ENCODE measurements at regions not wholly inside any gene's neighbourhood (a gene's known extent, or its start where the extent isn't known, plus 50 kb on each side); places are given as distances from the start of the nearest gene placed in this dataset.

- no peaks in the 10 kb centered on the region for H3K9me3 Mint-ChIP-seq
- no peaks in the 10 kb centered on the region for H3K4me1 Mint-ChIP-seq
- TF ChIP-seq CTCF (conservative IDR thresholded peaks at IDR 0.05) = no peak
- no peak overlapping the region for H3K4me3 Mint-ChIP-seq
- H3K36me3 Mint-ChIP-seq (ENCODE audit: low read depth) = no peaks in the 10 kb centered on the region
- no peak overlapping the region for H3K27ac Mint-ChIP-seq (ENCODE audit: unreplicated experiment)
- DNase-seq (ENCODE audit: low read depth, low spot score) = no peak
- H3K27me3 Mint-ChIP-seq (ENCODE audit: low read depth) = peaks cover 2% of the 10 kb centered on the region
Measured at GRCh38 chr4:1492651-1493539, 86.7 kb upstream of the NKX1-1 start.

DNA sequence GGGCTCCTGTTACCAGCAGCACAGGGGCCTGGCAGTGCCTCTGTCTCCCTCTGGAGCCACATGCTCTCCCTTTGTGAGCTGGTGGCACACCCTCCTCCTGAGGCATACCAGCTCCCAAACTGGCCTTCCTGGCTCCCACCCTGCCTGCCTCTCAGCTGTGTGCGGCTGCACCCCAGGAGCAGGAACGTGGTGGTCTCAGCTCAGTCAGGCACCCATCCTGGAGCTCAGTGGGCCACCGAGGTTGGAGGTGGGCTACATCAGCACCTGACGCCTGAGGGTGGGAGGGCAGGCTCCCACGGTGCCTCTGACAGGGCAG is 85.9 kb upstream of the NKX1-1 start:
- no peak overlapping the region for H3K27ac Mint-ChIP-seq (ENCODE audit: unreplicated experiment)
- no peaks in the 10 kb centered on the region for H3K36me3 Mint-ChIP-seq (ENCODE audit: low read depth)
- peaks cover 8% of the 10 kb centered on the region for H3K27me3 Mint-ChIP-seq (ENCODE audit: low read depth)

DNA sequence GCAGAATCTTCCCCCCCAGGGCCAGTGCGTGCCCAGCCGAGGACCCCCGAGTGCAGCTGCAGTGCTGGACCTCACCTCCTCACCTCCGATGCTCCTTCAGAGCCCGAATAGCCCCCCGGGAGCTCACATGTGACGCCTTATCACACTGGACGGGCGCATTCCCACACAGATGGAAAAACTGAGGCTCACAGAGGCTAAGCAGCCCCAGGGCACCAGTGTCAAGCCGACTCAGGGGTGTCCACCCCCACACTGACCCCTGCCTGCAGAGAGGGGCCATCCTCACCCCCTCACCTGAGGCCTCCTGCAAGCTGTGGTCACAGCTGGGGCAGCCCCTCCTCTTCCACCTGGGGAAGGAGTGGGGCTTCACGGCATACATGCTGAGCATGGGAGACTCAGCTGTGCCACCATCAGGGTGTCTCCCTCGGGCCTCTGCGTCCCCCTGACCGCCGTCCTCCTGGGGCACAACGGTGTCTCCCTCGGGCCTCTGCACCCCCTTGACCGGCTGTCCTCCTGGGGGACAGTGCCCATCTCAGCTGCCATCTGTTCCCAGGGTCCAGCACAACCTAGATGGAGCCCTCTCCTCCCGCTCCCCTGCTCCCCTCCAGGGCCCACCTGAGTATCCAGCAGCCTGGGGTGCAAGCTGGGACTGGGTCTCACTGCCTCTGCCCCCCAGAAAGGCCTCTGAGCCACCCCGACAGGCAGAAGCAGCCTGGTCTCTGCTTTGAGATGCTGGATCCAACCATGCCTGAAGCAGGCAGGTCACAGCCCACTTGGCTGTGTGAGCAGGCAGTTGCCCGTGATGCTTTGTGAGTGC is 85.3 kb upstream of the NKX1-1 start:
- H3K27me3 Mint-ChIP-seq (ENCODE audit: low read depth) = peaks cover 11% of the 10 kb centered on the region
- no peak overlapping the region for H3K4me3 Mint-ChIP-seq
- no peak overlapping the region for H3K27ac Mint-ChIP-seq (ENCODE audit: unreplicated experiment)
- peaks cover 2% of the 10 kb centered on the region for H3K36me3 Mint-ChIP-seq (ENCODE audit: low read depth)
- H3K4me1 Mint-ChIP-seq = no peaks in the 10 kb centered on the region
- no peak for TF ChIP-seq CTCF (conservative IDR thresholded peaks at IDR 0.05)
- no peak for DNase-seq (ENCODE audit: low read depth, low spot score)
- H3K9me3 Mint-ChIP-seq = peaks cover 2% of the 10 kb centered on the region

More for the DNA sequence above, 85.9 kb upstream of the NKX1-1 start:
- Mint-ChIP-seq H3K9me3 (no peaks in the 10 kb centered on the region), H3K4me1 (no peaks in the 10 kb centered on the region), H3K4me3 (no peak overlapping the region)
- no peak for TF ChIP-seq CTCF (conservative IDR thresholded peaks at IDR 0.05)
- no peak for DNase-seq (ENCODE audit: low read depth, low spot score)

- Mint-ChIP-seq H3K9me3 (peaks cover 6% of the 10 kb centered on the region), H3K27ac (ENCODE audit: unreplicated experiment) (no peak overlapping the region), H3K27me3 (ENCODE audit: low read depth) (peaks cover 15% of the 10 kb centered on the region), H3K4me3 (no peak overlapping the region), H3K4me1 (no peaks in the 10 kb centered on the region), H3K36me3 (ENCODE audit: low read depth) (peaks cover 6% of the 10 kb centered on the region)
- DNase-seq (ENCODE audit: low read depth, low spot score) = no peak
- no peak for TF ChIP-seq CTCF (conservative IDR thresholded peaks at IDR 0.05)
Measured at GRCh38 chr4:1490654-1491327, 84.5 kb upstream of the NKX1-1 start.

- H3K4me3 Mint-ChIP-seq = no peak overlapping the region
- no peak overlapping the region for H3K27ac Mint-ChIP-seq (ENCODE audit: unreplicated experiment)
- DNase-seq (ENCODE audit: low read depth, low spot score) = no peak
- no peaks in the 10 kb centered on the region for H3K4me1 Mint-ChIP-seq
- TF ChIP-seq CTCF (conservative IDR thresholded peaks at IDR 0.05) = no peak
- H3K36me3 Mint-ChIP-seq (ENCODE audit: low read depth) = peaks cover 8% of the 10 kb centered on the region
- peaks cover 19% of the 10 kb centered on the region for H3K27me3 Mint-ChIP-seq (ENCODE audit: low read depth)
- H3K9me3 Mint-ChIP-seq = peaks cover 10% of the 10 kb centered on the region
Measured at GRCh38 chr4:1490011-1490653, 83.9 kb upstream of the NKX1-1 start.

Data from neural crest cell (in vitro differentiated cells).